ENCODE measurements at regions not wholly inside any gene's neighbourhood (a gene's known extent, or its start where the extent isn't known, plus 50 kb on each side); places are given as distances from the start of the nearest gene placed in this dataset.
"Not testable (repeated sequence)": the region's sequence is repeated elsewhere in the genome, so short reads cannot be mapped to it uniquely, and the experiment has no call there.

DNA sequence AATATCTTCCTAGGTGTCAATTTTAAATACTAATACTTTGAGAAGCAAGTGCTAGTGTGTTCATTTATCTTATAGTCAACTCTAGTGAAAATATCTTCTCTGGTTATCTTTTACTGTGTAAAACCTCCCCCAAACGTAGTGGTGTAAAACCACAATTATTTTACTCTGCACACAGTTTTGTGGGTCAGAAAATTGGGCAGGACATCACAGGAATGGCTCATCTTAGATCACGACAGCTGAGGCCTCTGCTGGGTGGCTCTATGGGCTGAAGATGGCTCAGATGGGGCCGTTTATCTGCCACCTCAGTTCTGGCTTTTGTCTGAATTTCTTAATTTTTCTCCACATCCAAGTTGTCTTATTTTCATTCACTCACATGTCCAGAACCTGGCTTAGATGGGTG, 457.2 kb upstream of the ACTBL2 start:
- no peak overlapping the region for H3K27ac ChIP-seq
- TF ChIP-seq Cebpa-rat (IDR thresholded peaks at IDR 0.05), result no peak

DNA sequence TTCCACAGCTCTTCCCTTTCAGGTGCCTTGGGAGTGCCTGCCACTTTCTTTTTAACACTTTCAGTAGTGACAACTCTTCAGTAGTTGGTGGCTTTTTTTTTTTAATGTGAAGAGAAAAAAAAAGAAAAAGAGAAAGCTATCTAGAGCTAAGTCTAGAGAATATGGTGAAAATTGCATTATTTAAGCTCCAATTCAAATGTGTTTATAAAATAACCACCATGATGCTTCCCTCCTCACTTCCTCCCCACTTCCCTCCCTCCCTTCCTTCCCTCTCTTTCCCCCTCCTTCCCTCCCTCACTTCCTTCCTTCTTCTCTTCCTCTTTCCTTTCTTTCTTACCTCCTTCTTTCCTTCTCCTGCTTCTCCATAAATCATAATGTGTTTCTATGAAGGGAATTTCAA, 456.7 kb upstream of the ACTBL2 start:
- Histone ChIP-seq H3K36me3 (no peaks in the 10 kb centered on the region), H4K20me1 (no peaks in the 10 kb centered on the region), H3K4me3 (no peak overlapping the region), H3K9me3 (no peaks in the 10 kb centered on the region), H3K27me3 (no peaks in the 10 kb centered on the region), H3K9ac (no peak overlapping the region), H3K4me1 (no peaks in the 10 kb centered on the region), H3K4me2 (no peak overlapping the region), H3K27ac (no peak overlapping the region)
- TF ChIP-seq Cebpa-rat (IDR thresholded peaks at IDR 0.05), result no peak

More for the DNA sequence above, 457.2 kb upstream of the ACTBL2 start:
- H3K36me3 ChIP-seq, result no peaks in the 10 kb centered on the region
- H3K4me1 ChIP-seq, result no peaks in the 10 kb centered on the region
- no peaks in the 10 kb centered on the region for H3K9me3 ChIP-seq
- no peaks in the 10 kb centered on the region for H3K27me3 ChIP-seq
- H3K4me3 ChIP-seq, result no peak overlapping the region
- no peak overlapping the region for H3K4me2 ChIP-seq
- H4K20me1 ChIP-seq, result no peaks in the 10 kb centered on the region
- H3K9ac ChIP-seq, result no peak overlapping the region

DNA sequence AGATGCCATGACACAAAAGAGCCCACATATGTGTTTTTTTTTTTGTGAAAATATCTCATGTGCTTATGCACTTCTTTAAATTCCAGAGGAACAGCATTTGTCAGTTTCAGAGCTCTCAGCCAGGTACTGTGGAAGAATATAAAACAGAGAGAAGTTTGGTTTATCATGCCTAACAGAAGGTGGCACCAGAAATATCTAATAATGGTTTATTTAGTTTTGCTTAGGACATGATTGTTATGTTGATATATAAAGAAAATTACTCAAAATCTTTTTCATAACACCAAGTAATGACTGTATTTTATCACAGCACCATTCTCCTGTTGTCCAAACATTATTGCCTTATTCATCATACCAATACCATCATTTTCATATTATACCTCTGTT, 455.6 kb upstream of the ACTBL2 start:
- Histone ChIP-seq H3K4me1 (no peaks in the 10 kb centered on the region), H3K4me3 (no peak overlapping the region), H3K27ac (no peak overlapping the region), H3K9me3 (no peaks in the 10 kb centered on the region), H3K9ac (no peak overlapping the region), H3K4me2 (no peak overlapping the region), H4K20me1 (no peaks in the 10 kb centered on the region), H3K27me3 (no peaks in the 10 kb centered on the region), H3K36me3 (no peaks in the 10 kb centered on the region)
- no peak for TF ChIP-seq Cebpa-rat (IDR thresholded peaks at IDR 0.05)

DNA sequence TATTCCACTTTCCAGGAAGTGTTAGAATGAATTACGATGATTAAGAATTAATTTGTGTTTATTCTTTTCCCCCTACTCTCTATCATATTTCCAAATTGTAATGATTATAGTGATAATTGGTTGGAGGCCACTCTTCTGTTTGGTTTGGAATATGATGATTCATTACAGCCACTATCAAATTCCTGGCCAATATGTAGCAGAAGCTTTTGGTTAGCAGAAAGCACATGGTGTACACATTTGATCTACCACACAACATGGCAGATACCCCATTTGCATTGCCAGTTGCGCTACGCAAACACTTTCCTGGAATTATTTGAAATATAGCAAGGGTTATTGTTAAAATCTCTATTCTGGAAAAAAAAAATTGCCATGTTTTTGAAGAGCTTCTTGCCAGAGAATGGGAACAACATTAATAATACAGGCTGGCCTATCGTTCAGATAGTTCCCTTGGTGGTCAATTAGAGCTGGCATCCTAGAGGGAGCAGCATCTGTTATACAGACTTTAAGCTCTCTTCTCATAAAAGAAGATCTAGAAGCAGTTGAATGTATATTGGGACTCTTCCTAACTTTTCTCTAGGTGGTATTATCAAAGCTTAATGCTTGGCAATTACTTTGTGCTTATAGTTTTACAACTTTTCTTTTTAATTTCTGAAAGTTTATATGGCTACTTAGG, 455.0 kb upstream of the ACTBL2 start:
- H3K27me3 ChIP-seq, result no peaks in the 10 kb centered on the region
- H3K27ac ChIP-seq, result no peak overlapping the region
- no peaks in the 10 kb centered on the region for H3K4me1 ChIP-seq
- no peaks in the 10 kb centered on the region for H3K36me3 ChIP-seq
- no peak for TF ChIP-seq Cebpa-rat (IDR thresholded peaks at IDR 0.05)
- H3K4me2 ChIP-seq, result no peak overlapping the region
- H3K9me3 ChIP-seq, result no peaks in the 10 kb centered on the region
- H3K4me3 ChIP-seq, result no peak overlapping the region
- no peak overlapping the region for H3K9ac ChIP-seq
- no peaks in the 10 kb centered on the region for H4K20me1 ChIP-seq

DNA sequence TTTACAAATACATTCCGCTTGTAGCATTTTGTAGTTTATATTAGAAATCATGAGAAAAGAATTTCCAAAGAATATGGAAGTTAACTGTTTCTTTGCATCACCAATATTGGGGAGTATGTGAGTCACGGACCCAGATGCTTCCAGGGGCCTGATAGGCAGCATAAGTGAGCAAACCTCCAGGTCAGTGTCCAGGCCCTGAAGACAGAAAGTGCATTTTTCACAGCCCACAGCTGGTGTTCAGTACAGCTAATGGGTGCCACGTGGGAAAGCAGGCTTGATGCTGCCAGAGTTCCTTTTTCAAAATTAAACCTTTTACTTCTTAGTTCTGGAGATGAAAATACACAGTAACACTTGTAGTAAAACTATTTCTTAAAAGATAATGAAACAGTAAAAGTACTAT, 454.4 kb upstream of the ACTBL2 start:
- Histone ChIP-seq H4K20me1 (no peaks in the 10 kb centered on the region), H3K27me3 (no peaks in the 10 kb centered on the region), H3K27ac (no peak overlapping the region), H3K9me3 (no peaks in the 10 kb centered on the region), H3K36me3 (no peaks in the 10 kb centered on the region), H3K9ac (no peak overlapping the region), H3K4me3 (no peak overlapping the region), H3K4me1 (no peaks in the 10 kb centered on the region), H3K4me2 (no peak overlapping the region)
- no peak for TF ChIP-seq Cebpa-rat (IDR thresholded peaks at IDR 0.05)

DNA sequence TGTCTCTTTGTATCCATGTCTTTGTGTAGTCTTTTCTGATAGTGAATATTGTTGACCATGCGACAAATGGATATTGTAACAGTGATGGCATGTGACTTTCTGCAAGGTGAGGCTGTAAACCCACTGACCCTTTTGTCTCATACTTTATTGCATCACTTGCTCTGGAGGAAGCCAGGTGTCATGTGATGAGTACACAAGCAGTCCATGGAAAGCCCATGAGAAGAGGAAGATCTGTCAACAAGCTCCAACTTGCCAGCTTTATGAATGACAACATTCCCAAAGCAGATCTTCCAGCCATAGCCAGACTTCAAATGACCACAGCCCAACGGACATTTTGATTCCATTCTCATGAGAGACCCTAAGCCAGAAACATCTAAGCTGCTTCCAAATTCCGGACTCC, 450.1 kb upstream of the ACTBL2 start:
- H3K9ac ChIP-seq, result no peak overlapping the region
- TF ChIP-seq Cebpa-rat (IDR thresholded peaks at IDR 0.05), result no peak
- H3K4me2 ChIP-seq, result no peak overlapping the region
- no peaks in the 10 kb centered on the region for H3K36me3 ChIP-seq
- H3K9me3 ChIP-seq, result no peaks in the 10 kb centered on the region
- no peak overlapping the region for H3K4me3 ChIP-seq
- H4K20me1 ChIP-seq, result no peaks in the 10 kb centered on the region
- no peak overlapping the region for H3K27ac ChIP-seq
- H3K27me3 ChIP-seq, result no peaks in the 10 kb centered on the region
- H3K4me1 ChIP-seq, result no peaks in the 10 kb centered on the region

DNA sequence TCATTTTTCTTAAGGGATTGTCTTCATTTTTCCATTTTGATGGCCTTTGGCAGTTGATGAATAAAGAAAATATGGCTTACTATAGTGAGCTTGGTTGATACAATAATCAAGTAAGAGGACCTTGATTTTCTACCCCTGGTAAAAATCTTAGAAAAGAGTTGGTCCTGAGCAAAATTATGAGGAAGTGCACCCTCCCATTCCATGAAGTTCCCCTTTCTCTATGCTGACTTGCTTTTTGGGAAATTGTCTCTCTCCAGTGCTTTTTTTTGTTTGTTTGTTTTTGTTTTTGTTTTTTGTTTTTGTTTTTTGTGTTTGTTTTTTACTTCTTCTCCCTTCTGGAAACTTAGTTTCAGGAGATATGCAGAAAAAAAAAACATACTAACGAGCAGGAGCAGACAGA, 449.2 kb upstream of the ACTBL2 start:
- Histone ChIP-seq H3K9ac (no peak overlapping the region), H3K4me1 (no peaks in the 10 kb centered on the region), H3K27me3 (no peaks in the 10 kb centered on the region), H3K4me3 (no peak overlapping the region), H3K9me3 (no peaks in the 10 kb centered on the region), H3K27ac (no peak overlapping the region), H3K4me2 (no peak overlapping the region), H3K36me3 (no peaks in the 10 kb centered on the region), H4K20me1 (no peaks in the 10 kb centered on the region)
- TF ChIP-seq Cebpa-rat (IDR thresholded peaks at IDR 0.05), result no peak

DNA sequence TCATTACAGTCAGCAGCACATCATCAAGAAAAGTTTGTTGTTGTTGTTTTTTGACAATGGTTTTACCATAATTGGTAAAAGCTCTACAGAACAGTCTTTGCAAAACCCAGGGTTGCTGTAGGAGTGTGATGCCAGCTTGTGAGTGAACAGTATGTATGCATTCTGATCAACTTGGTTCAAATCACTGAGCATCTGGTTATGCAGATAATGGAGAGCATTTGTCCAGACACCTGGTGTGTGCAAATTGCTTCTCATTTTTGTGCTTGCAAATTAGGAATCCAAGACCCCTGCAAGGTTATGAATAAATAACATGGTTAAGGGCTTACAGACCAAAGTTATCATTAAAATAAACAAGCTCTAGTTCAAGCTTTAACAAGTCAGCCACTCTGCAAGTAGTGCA, 448.7 kb upstream of the ACTBL2 start:
- no peaks in the 10 kb centered on the region for H3K36me3 ChIP-seq
- H3K4me2 ChIP-seq, result no peak overlapping the region
- no peaks in the 10 kb centered on the region for H3K27me3 ChIP-seq
- TF ChIP-seq Cebpa-rat (IDR thresholded peaks at IDR 0.05), result no peak
- H4K20me1 ChIP-seq, result no peaks in the 10 kb centered on the region
- no peaks in the 10 kb centered on the region for H3K4me1 ChIP-seq
- no peaks in the 10 kb centered on the region for H3K9me3 ChIP-seq
- no peak overlapping the region for H3K27ac ChIP-seq
- H3K4me3 ChIP-seq, result no peak overlapping the region
- H3K9ac ChIP-seq, result no peak overlapping the region

DNA sequence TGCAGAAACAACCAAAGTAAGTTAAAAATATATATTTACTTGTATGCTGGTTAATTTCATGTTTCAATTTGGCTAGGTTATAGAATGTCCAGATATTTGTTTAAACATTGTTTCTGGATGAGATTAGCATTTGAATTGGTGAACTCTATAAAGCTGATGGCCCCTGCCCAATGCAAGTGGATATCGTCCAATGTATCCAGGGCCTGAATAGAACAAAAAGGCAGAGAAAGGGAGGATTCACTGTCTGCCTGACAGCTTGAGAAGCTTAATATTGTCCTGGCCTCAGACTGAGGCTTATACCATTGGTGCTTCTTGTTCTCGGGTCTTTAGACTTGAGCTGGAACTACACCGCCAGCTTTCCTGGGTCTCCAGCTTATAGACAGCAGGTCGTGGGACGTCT, 446.7 kb upstream of the ACTBL2 start:
- no peak for TF ChIP-seq Cebpa-rat (IDR thresholded peaks at IDR 0.05)
- Histone ChIP-seq H3K4me3 (no peak overlapping the region), H3K4me1 (no peaks in the 10 kb centered on the region), H3K27ac (no peak overlapping the region), H3K4me2 (no peak overlapping the region), H3K27me3 (no peaks in the 10 kb centered on the region), H3K36me3 (no peaks in the 10 kb centered on the region), H3K9ac (no peak overlapping the region), H3K9me3 (no peaks in the 10 kb centered on the region), H4K20me1 (no peaks in the 10 kb centered on the region)

DNA sequence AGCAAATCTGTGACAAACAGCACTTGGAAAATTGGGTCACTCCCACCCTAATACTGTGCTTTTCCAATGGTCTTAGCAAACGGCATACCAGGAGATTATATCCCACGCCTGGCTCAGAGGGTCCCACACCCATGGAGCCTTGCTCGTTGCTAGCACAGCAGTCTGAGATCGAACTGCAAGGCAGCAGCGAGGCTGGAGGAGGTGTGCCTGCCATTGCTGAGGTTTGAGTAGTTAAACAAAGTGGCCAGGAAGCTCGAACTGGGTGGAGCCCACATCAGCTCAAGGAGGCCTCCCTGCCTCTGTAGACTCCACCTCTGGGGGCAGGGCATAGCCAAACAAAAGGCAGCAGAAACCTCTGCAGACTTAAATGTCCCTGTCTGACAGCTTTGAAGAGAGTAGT, 440.5 kb upstream of the ACTBL2 start:
- H3K4me1 ChIP-seq, result not testable (repeated sequence)

DNA sequence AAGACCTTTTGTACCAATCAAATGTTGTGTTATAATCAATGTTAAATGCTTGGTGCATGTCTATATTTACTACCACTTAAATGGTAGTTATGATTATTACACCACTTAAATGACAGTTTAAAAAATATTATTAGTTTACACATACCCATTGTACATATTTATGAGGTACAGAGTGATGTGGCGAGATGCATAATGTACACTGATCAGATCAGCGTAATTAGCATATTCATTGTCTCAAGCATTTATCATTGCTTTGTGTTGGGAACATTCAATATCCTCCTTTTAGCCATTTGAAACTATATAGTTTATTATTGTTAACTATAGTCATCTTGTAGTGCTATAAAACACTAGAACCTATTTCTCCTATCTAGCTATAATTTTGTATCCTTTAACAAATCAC, 434.4 kb upstream of the ACTBL2 start:
- H4K20me1 ChIP-seq, result no peaks in the 10 kb centered on the region
- H3K27ac ChIP-seq, result no peak overlapping the region
- TF ChIP-seq Cebpa-rat (IDR thresholded peaks at IDR 0.05), result no peak
- H3K9me3 ChIP-seq, result no peaks in the 10 kb centered on the region
- no peaks in the 10 kb centered on the region for H3K36me3 ChIP-seq
- H3K9ac ChIP-seq, result no peak overlapping the region
- H3K4me3 ChIP-seq, result no peak overlapping the region
- H3K4me2 ChIP-seq, result no peak overlapping the region
- no peaks in the 10 kb centered on the region for H3K4me1 ChIP-seq
- no peaks in the 10 kb centered on the region for H3K27me3 ChIP-seq

More for the DNA sequence above, 440.5 kb upstream of the ACTBL2 start:
- not testable (repeated sequence) for H4K20me1 ChIP-seq, H3K4me2 ChIP-seq, H3K27me3 ChIP-seq, H3K9ac ChIP-seq, H3K4me3 ChIP-seq, H3K36me3 ChIP-seq, H3K9me3 ChIP-seq, H3K27ac ChIP-seq

Data from BLaER1 (cell line).